HUES64 (cell line): ENCODE measurements at regions not wholly inside any gene's neighbourhood (a gene's known extent, or its start where the extent isn't known, plus 50 kb on each side); places are given as distances from the start of the nearest gene placed in this dataset.

Experiments used
- H3K27ac ChIP-seq: 2 replicates; pipeline ENCODE4 v1.7.0; 2013; ENCODE audit warnings: low read depth, low read length, inconsistent platforms
- H3K27me3 ChIP-seq: 2 replicates; pipeline ENCODE4 v1.6.1; 2013; ENCODE audit warnings: mild to moderate bottlenecking, low read length; ENCODE audit not compliant: insufficient read depth
- H3K36me3 ChIP-seq: 2 replicates; pipeline ENCODE4 v1.6.1; 2013; ENCODE audit warnings: mild to moderate bottlenecking, low read length; ENCODE audit not compliant: insufficient read depth
- H3K4me1 ChIP-seq: 2 replicates; pipeline ENCODE4 v1.6.1; 2013; ENCODE audit warnings: mild to moderate bottlenecking, low read length, moderate library complexity; ENCODE audit not compliant: insufficient read depth
- H3K4me3 ChIP-seq: 2 replicates; pipeline ENCODE4 v1.5.1; 2013; ENCODE audit warnings: mild to moderate bottlenecking, low read length, moderate library complexity
- H3K9ac ChIP-seq: 2 replicates; pipeline ENCODE4 v1.6.1; 2013; ENCODE audit warnings: mild to moderate bottlenecking, low read depth, low read length
- H3K9me3 ChIP-seq: 2 replicates; pipeline ENCODE4 v1.6.1; 2013; ENCODE audit warnings: low read depth, low read length; ENCODE audit not compliant: insufficient read depth
- WGBS: fragments of 150-250, 120-280 bp; methylation state at CpG from one replicate; pipeline ENCODE4 v1.1.7; 2013; ENCODE audit warnings: missing lambda C conversion rate; 5-methylcytosine and 5-hydroxymethylcytosine counted together

DNA sequence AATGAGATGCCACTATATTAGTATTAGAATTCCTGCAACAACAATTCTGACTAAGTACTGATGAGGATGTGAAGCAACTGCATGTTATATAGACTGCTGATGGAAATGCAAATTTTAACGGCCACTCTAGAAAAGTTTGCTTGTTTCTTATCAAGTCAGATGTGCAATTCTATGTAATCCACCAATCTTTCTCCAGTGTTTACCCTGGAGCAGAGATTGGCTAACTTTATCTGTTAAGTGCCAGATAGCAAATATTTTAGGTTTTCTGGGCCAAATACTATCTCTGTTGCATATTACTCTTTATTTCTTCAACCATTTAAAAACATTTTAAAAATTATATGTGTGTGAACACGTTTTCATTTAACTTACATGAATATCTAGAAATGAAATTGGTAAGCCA is 586.9 kb downstream of the FAM181B start:
- Histone ChIP-seq H3K9me3 (no peaks in the 10 kb centered on the region), H3K36me3 (no peaks in the 10 kb centered on the region), H3K9ac (no peak overlapping the region), H3K27me3 (no peaks in the 10 kb centered on the region), H3K4me3 (no peak overlapping the region), H3K27ac (no peak overlapping the region), H3K4me1 (no peaks in the 10 kb centered on the region)
- WGBS, result 100% methylated on average over 1 of the region's 2 CpGs

DNA sequence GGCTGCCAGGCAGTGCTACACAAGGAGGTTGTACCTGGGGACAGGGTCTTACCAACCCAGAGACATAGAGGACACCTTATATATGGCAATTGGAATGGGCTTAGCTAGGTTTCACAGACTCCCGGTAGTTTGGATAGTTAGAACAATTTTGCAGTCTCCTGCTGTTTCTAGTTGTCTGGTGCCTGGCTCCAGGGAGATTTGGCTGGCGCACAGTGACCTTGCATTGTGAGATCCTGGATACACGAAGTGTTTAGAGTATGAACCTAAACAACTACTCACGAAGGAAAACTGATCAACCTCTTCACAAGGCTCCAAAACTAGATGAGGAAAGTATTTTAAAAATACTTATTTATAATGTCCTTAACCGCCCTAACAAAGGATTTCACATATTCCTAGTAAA is 614.7 kb downstream of the FAM181B start:
- 89% methylated on average over 3 of the region's 5 CpGs for WGBS
- H3K27ac ChIP-seq, result no peak overlapping the region
- no peak overlapping the region for H3K9ac ChIP-seq

DNA sequence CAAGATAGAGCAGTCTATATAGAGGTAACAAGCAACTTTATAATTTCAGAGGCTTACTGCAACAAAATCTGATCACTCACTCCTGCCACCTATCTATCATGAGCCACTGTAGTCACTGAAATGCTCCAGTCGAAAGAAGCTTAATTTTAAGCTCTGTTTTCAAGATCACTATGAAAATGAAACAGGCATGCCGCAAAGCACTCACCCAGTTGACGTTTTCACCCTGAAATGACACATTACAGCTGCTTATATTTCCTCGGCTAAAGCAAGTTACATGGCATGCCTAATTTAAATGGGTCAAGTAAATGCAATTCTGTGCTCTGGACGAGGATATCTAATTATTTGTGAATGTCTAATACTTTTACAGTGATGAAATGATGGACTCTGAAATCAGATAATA is 616.3 kb downstream of the FAM181B start:
- Histone ChIP-seq H3K4me1 (no peaks in the 10 kb centered on the region), H3K9me3 (no peaks in the 10 kb centered on the region), H3K36me3 (no peaks in the 10 kb centered on the region), H3K4me3 (no peak overlapping the region), H3K9ac (no peak overlapping the region), H3K27me3 (no peaks in the 10 kb centered on the region), H3K27ac (no peak overlapping the region)
- 92% methylated on average over 5 of the region's 5 CpGs for WGBS

More for the DNA sequence above, 614.7 kb downstream of the FAM181B start:
- H3K4me3 ChIP-seq, result no peak overlapping the region
- no peaks in the 10 kb centered on the region for H3K4me1 ChIP-seq
- H3K36me3 ChIP-seq, result no peaks in the 10 kb centered on the region
- H3K9me3 ChIP-seq, result no peaks in the 10 kb centered on the region
- H3K27me3 ChIP-seq, result no peaks in the 10 kb centered on the region

DNA sequence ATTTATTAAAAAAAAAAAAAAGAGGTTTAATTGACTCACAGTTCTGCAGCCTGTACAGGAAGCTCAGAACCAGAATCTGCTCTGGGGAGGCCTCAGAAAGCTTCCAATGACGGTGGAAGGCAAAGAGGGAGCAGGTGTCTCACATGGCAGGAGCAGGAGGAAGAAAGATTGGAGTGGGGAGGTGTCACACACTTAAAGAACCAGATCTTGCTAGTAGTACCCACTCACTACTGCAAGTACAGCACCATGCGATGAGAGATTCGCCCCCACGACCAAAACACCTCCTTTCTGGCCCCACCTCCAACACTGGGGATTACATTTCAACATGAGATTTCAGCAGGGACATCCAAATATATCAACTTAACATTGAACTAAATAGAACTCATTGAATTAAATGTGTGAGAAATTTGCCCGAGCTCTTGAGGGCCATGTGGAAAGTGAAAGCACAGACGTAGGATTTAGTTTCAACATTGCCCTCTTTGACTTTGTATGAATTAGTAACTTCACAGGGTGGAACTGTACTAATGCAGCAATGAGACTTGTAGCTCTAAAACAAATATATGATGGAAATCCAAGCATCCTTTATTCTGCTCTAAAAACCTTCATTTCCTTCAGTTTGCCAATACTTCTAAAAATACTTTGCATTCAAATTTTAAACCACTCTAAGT is 628.2 kb downstream of the FAM181B start:
- no peaks in the 10 kb centered on the region for H3K9me3 ChIP-seq
- WGBS, result 89% methylated on average over 6 of the region's 6 CpGs
- no peaks in the 10 kb centered on the region for H3K36me3 ChIP-seq
- H3K27ac ChIP-seq, result no peak overlapping the region
- no peaks in the 10 kb centered on the region for H3K27me3 ChIP-seq
- no peaks in the 10 kb centered on the region for H3K4me1 ChIP-seq
- H3K4me3 ChIP-seq, result no peak overlapping the region
- H3K9ac ChIP-seq, result no peak overlapping the region

DNA sequence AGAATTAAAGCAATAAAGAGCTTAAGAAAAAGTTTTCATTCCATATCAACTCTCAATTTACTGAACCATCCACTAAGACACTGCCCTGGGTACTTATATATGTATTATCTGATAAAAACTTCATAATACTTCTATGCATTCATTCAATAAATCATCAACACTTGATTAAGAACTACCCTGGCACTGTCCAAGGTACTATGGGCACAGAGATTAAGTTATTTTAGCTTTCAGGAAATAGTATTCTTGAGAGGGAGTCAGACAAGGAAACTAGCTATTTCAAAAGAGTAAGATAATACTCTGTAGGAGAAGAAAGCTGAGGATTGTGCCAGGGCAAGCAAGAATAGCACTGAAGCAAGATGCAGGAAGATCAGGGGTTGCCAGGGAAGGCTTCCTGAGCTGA is 640.8 kb downstream of the FAM181B start:
- H3K4me1 ChIP-seq, result no peaks in the 10 kb centered on the region
- no peaks in the 10 kb centered on the region for H3K9me3 ChIP-seq
- H3K36me3 ChIP-seq, result no peaks in the 10 kb centered on the region
- no peaks in the 10 kb centered on the region for H3K27me3 ChIP-seq
- H3K27ac ChIP-seq, result no peak overlapping the region
- H3K9ac ChIP-seq, result no peak overlapping the region
- H3K4me3 ChIP-seq, result no peak overlapping the region

DNA sequence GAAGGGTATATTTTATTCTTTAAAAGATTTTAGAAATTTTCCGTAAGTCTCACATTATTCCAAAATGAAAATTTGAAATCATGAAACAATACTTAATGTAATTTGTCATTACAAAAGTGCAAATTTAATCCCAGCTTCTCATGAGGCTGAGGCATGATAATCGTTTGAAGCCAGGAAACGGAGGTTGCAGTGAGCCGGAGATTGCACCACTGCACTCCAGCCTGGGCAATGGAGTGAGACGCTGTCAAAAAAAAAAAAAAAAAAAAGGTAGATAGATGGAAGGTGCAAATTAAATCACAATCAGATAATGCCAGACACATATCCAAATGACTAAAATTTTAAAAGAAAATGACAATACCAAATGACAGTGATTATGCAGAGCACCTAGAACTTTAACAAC is 644.2 kb downstream of the FAM181B start:
- H3K27me3 ChIP-seq, result no peaks in the 10 kb centered on the region
- H3K9ac ChIP-seq, result no peak overlapping the region
- no peak overlapping the region for H3K4me3 ChIP-seq
- peaks cover 6% of the 10 kb centered on the region for H3K4me1 ChIP-seq
- 92% methylated on average over 3 of the region's 5 CpGs for WGBS
- no peaks in the 10 kb centered on the region for H3K9me3 ChIP-seq
- H3K27ac ChIP-seq, result no peak overlapping the region
- H3K36me3 ChIP-seq, result no peaks in the 10 kb centered on the region

DNA sequence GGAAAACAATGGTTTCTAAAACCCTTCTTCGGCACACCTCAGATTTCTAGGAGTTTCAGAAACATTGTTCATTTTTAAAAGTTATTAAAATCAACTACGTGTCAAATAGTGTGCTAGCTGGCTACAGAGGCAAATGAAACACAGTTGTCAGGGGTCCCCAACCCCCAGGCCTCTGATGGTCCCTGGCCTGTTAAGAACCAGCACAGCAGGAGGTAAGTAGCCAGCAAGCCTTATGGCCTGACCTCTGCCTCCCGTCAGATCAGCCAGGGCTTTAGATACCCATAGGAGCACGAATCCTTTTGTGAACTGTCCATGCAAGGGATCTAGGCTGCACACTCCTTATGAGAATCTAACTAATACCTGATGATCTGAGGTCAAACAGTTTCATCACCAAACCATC is 648.2 kb downstream of the FAM181B start:
- Histone ChIP-seq H3K27ac (no peak overlapping the region), H3K36me3 (no peaks in the 10 kb centered on the region), H3K9me3 (no peaks in the 10 kb centered on the region), H3K4me1 (peaks cover 19% of the 10 kb centered on the region), H3K27me3 (no peaks in the 10 kb centered on the region), H3K9ac (no peak overlapping the region), H3K4me3 (no peak overlapping the region)
- WGBS, result 81% methylated on average over 4 of the region's 4 CpGs

DNA sequence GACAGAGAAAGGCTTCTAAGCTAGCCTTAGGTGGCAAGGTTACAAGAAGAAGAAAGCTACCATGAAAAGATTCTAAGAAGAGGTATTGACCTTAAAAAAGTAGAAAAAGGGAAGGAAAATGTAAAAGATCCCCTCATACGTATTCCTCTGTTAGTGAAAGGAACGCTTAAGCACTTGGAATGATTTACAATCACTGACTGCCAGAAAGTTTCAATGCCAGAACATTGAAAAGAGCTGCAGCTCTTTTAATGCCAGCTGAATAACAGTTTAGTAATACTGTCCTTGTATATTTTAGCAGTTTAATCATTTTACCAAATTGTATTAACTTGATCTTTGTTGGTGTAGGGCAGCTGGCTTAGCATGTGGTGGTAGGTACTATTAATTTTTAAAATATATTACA is 650.7 kb downstream of the FAM181B start:
- Histone ChIP-seq H3K27ac (no peak overlapping the region), H3K4me3 (no peak overlapping the region), H3K36me3 (no peaks in the 10 kb centered on the region), H3K9me3 (no peaks in the 10 kb centered on the region), H3K4me1 (peaks cover 25% of the 10 kb centered on the region), H3K9ac (no peak overlapping the region), H3K27me3 (no peaks in the 10 kb centered on the region)
- 78% methylated on average over 2 of the region's 2 CpGs for WGBS

DNA sequence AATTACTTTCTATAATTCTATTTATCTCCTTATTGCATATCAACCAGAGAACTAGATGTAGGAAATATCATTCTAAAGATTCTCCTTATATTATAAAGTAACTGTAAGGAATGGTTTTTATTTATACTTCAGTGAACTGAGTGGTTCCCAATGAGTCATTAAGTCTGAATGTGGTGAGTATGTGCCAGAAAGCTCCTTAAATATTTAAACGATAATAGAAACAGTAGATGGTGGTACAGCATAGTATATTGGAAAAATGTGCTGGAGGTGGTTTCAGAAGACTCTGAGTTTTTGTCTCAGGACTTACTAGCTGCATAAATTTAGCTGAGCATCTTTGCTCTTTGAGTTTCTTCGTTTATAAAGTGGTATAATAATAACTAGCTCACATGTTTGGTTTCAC is 653.5 kb downstream of the FAM181B start:
- Histone ChIP-seq H3K4me3 (no peak overlapping the region), H3K36me3 (no peaks in the 10 kb centered on the region), H3K4me1 (peaks cover 30% of the 10 kb centered on the region), H3K9ac (no peak overlapping the region), H3K27ac (no peak overlapping the region), H3K9me3 (no peaks in the 10 kb centered on the region), H3K27me3 (no peaks in the 10 kb centered on the region)
- WGBS, result 93% methylated on average over 2 of the region's 2 CpGs

DNA sequence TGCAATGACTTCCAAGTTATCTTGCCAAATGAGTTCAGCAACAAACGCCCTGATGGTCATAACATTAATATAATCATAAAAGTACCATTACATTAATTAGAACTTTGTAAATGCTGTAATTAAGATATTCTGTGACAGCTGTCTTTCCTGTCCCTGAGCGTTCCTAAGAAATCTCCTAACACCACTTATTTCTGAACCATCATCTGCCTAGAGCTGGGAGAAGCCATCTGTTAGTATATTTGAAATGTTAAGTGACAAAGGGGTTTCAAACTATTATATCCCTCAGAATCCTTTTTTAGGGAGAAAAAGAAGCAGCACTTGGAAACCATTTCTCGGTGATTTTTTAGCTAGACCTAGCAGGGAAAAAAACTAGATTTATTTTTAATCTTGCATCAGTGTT is 657.5 kb downstream of the FAM181B start:
- Histone ChIP-seq H3K4me1 (peaks cover 12% of the 10 kb centered on the region), H3K4me3 (no peak overlapping the region), H3K9me3 (no peaks in the 10 kb centered on the region), H3K27ac (no peak overlapping the region), H3K9ac (no peak overlapping the region), H3K36me3 (no peaks in the 10 kb centered on the region), H3K27me3 (no peaks in the 10 kb centered on the region)
- WGBS, result 92% methylated on average over 1 of the region's 3 CpGs

DNA sequence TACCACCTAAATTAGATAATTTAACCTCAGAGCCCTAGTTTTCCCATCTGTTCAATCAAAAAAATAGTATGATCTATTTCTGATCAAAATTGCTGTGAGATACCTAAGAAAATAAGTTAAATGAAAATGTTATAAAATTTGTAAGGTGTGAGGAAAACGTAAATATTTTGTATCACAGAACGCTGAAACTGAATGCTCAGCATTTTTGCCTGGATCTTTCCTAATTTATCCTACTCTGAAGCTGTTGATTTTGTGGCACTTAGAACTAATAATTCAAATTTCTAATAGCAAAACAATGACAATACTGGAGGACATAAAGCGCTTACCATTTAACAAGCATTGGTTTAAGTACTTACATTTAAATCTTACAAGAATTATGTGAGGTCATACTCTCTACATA is 674.2 kb downstream of the FAM181B start:
- Histone ChIP-seq H3K36me3 (no peaks in the 10 kb centered on the region), H3K4me1 (no peaks in the 10 kb centered on the region), H3K27ac (no peak overlapping the region), H3K4me3 (no peak overlapping the region), H3K9me3 (no peaks in the 10 kb centered on the region), H3K27me3 (no peaks in the 10 kb centered on the region), H3K9ac (no peak overlapping the region)
- WGBS, result 96% methylated on average over 2 of the region's 3 CpGs

DNA sequence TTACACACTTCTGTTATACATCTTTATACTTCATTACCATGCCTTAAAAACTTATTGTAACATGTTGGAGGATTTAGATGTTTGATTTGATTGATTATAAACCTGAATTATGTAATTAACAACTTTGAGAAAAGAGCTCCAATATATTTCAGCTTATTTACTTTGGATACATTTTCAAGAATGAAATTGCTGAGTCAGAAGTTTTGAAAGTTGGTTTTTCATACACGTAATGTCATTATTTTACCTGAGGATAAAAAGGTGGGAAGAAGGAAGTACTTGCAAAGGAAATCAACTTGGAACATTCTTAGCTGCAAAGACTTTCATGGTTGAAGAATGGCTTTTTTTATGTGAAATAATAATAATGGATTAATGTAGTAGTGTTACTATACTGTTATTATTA is 677.2 kb downstream of the FAM181B start:
- 97% methylated on average over 1 of the region's 1 CpG for WGBS
- Histone ChIP-seq H3K9me3 (no peaks in the 10 kb centered on the region), H3K9ac (no peak overlapping the region), H3K4me1 (no peaks in the 10 kb centered on the region), H3K4me3 (no peak overlapping the region), H3K27ac (no peak overlapping the region), H3K36me3 (no peaks in the 10 kb centered on the region), H3K27me3 (no peaks in the 10 kb centered on the region)
